ENCODE measurements at regions not wholly inside any gene's neighbourhood (a gene's known extent, or its start where the extent isn't known, plus 50 kb on each side); places are given as distances from the start of the nearest gene placed in this dataset.

DNA sequence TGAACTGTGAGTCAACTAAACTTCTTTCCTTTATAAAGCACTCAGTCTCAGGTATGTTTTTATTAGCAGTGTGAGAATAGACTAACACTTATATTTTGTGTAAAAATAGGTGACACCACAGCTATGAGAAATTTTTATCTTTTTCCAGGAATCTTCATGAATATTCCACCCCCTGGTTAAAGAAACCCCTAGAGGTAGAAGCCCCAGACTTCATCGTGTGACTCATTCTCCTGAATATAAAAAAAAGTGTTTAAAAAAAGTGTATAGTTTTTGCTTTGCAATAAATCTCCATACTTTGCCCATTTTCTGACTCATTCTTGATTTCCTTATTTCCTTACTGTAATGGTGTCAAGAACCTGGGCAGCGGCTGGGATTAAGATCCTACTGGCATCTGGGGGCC is 667.6 kb upstream of the CELF2 start:
- Histone ChIP-seq H3K9ac (no peak overlapping the region), H4K20me1 (no peaks in the 10 kb centered on the region), H3K27ac (no peak overlapping the region), H3K4me1 (peaks cover 16% of the 10 kb centered on the region), H3K4me3 (no peak overlapping the region), H3K36me3 (no peaks in the 10 kb centered on the region), H3K9me3 (no peaks in the 10 kb centered on the region), H3K27me3 (no peaks in the 10 kb centered on the region), H3K4me2 (no peak overlapping the region)
- TF ChIP-seq Cebpa-rat (IDR thresholded peaks at IDR 0.05) = no peak

DNA sequence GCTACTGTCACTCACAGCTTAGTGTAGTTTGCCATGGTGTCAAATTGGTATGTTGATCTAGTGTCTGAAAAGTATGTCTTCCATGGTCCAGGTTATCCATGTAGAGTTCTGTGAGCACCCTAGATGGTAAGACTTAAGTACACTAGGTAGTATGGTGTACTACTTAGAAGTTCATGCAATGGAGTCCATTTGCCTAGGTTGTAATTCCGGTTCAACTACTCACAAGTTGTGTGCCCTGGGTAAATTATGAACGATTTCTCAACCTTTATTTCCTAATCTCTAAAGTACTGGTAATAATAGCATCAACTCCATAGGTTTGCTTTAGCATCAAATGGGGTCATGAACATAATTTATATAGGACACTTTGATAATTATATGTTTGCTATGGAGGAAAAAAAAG is 666.2 kb upstream of the CELF2 start:
- Histone ChIP-seq H3K4me2 (no peak overlapping the region), H3K36me3 (no peaks in the 10 kb centered on the region), H4K20me1 (no peaks in the 10 kb centered on the region), H3K4me1 (peaks cover 2% of the 10 kb centered on the region), H3K4me3 (no peak overlapping the region), H3K27me3 (no peaks in the 10 kb centered on the region), H3K27ac (no peak overlapping the region), H3K9me3 (no peaks in the 10 kb centered on the region), H3K9ac (no peak overlapping the region)
- no peak for TF ChIP-seq Cebpa-rat (IDR thresholded peaks at IDR 0.05)

DNA sequence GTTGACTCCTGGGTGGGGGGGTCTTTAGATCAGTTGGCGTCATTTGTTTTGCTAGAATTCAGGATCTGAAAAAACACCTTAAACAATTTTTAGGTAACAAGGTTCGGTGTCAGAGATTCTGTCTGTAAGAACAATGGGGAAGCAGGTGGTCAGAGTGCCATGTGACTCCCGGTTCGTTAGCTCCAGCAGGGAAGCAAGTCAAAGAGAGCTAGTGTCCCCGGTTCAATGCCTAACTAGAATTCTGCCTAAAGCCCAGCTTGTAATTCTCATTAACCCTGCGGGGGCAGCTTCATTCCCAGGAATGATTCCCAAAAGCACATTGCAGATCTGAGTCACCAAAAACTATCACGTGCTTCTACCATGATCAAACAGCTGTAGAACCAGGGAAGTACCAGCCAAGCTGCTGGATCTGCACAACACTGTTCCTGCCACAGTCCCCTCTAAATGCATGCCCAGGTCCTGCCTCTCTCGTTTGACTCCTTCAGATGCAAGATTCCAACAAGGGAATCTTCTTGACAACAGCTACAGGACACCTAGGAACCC is 664.3 kb upstream of the CELF2 start:
- H3K4me1 ChIP-seq = no peaks in the 10 kb centered on the region
- no peak overlapping the region for H3K4me2 ChIP-seq
- no peak overlapping the region for H3K27ac ChIP-seq
- no peak for TF ChIP-seq Cebpa-rat (IDR thresholded peaks at IDR 0.05)
- H3K27me3 ChIP-seq = no peaks in the 10 kb centered on the region
- H3K4me3 ChIP-seq = no peak overlapping the region
- H3K36me3 ChIP-seq = no peaks in the 10 kb centered on the region
- H3K9me3 ChIP-seq = no peaks in the 10 kb centered on the region
- no peak overlapping the region for H3K9ac ChIP-seq
- H4K20me1 ChIP-seq = no peaks in the 10 kb centered on the region

DNA sequence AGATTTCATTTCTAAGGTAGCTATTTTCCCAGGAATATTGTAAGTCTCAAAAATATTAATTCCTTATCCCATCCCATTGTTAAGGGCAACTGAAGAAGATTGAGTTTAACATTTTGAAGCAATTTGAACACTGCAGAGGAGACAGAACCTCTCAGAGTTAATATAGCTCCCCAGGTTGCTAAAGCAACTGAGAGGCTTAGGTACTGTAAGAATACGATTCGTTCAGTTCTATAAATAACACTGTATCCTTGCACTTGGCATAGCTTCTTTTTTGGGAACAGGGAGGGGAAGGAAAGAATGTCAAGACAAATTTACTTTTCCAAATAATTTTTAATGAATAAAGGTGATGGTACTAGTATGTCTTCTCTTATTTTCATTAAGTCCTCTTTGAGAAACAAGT is 658.4 kb upstream of the CELF2 start:
- Histone ChIP-seq H3K27ac (no peak overlapping the region), H3K27me3 (no peaks in the 10 kb centered on the region), H3K36me3 (no peaks in the 10 kb centered on the region), H3K9ac (no peak overlapping the region), H3K4me3 (no peak overlapping the region), H3K4me2 (no peak overlapping the region), H3K4me1 (no peaks in the 10 kb centered on the region), H4K20me1 (no peaks in the 10 kb centered on the region), H3K9me3 (no peaks in the 10 kb centered on the region)
- TF ChIP-seq Cebpa-rat (IDR thresholded peaks at IDR 0.05) = no peak

DNA sequence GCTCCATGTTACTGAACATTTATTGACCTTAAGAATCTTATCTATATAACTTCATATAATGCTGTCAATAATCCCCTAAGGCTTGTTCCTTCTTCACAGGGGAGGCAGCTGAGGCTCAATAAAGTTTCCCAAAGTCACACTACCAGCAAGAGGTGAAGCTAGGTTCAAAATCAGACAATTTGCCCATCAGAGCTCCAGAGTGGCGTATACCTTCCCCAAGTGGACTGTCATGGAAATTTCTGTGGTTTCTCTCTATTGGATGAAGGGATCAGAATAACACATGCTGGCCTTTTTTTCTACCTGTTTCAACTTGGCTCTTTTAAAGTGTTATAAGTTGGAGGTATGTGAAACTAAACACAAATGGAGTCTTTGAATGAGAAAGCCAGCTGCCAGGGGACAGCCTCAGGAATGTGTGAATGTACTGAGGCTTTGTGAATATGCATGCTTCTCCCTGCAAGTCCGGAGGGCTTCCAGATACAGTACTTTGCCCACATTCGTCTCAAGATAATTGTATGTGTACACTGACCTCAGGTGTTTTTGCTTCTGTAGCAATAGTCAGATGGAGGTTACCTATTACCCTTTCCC is 656.3 kb upstream of the CELF2 start:
- Histone ChIP-seq H3K36me3 (no peaks in the 10 kb centered on the region), H3K9ac (no peak overlapping the region), H3K9me3 (no peaks in the 10 kb centered on the region), H3K27me3 (no peaks in the 10 kb centered on the region), H4K20me1 (no peaks in the 10 kb centered on the region), H3K4me3 (no peak overlapping the region), H3K4me1 (no peaks in the 10 kb centered on the region), H3K27ac (no peak overlapping the region), H3K4me2 (no peak overlapping the region)
- no peak for TF ChIP-seq Cebpa-rat (IDR thresholded peaks at IDR 0.05)

DNA sequence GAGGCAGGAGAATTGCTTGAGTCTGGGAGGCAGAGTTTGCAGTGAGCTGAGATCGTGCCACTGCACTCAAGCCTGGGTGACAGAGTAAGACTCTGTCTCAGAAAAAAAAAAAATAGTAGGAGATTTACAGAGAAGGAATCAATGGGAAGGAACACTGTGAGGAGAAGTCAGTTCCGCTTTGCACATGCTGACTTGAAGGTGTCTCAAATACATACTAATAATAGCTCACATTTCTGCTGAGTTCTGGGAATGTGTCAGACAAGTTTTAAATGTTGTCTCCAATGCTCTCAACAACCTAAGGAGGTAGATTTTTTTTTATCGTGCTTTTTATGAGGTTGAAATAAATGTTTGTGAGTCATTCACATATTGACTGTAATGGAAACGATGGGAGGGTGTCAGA is 654.9 kb upstream of the CELF2 start:
- no peaks in the 10 kb centered on the region for H3K9me3 ChIP-seq
- TF ChIP-seq Cebpa-rat (IDR thresholded peaks at IDR 0.05) = no peak

DNA sequence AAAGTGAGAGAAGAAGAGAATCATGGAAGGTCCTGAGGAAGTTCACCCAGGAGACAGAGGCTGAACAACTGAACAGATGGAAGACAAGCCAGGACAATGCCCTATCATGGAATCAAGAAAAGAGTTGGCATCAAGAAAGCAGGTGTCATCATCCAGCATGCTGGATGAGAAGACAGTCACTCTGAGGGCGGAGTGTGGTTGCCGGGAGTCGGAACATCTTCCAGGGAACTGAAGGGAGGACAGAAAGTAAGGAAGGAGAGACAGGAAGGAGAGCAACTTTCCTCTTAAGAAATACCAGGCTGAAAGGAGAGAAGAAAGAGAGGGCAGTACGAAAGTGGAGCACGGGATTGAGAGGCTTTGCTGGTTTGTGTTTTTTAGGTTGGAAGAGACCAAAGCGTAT is 654.5 kb upstream of the CELF2 start:
- no peaks in the 10 kb centered on the region for H3K36me3 ChIP-seq
- no peak overlapping the region for H3K27ac ChIP-seq
- no peak for TF ChIP-seq Cebpa-rat (IDR thresholded peaks at IDR 0.05)
- no peak overlapping the region for H3K4me2 ChIP-seq
- H4K20me1 ChIP-seq = no peaks in the 10 kb centered on the region
- no peaks in the 10 kb centered on the region for H3K4me1 ChIP-seq
- no peak overlapping the region for H3K4me3 ChIP-seq
- H3K9ac ChIP-seq = no peak overlapping the region
- no peaks in the 10 kb centered on the region for H3K27me3 ChIP-seq
- no peaks in the 10 kb centered on the region for H3K9me3 ChIP-seq

More for the DNA sequence above, 654.9 kb upstream of the CELF2 start:
- Histone ChIP-seq H3K4me2 (no peak overlapping the region), H3K4me3 (no peak overlapping the region), H4K20me1 (no peaks in the 10 kb centered on the region), H3K9ac (no peak overlapping the region), H3K36me3 (no peaks in the 10 kb centered on the region), H3K27me3 (no peaks in the 10 kb centered on the region), H3K27ac (no peak overlapping the region), H3K4me1 (no peaks in the 10 kb centered on the region)

DNA sequence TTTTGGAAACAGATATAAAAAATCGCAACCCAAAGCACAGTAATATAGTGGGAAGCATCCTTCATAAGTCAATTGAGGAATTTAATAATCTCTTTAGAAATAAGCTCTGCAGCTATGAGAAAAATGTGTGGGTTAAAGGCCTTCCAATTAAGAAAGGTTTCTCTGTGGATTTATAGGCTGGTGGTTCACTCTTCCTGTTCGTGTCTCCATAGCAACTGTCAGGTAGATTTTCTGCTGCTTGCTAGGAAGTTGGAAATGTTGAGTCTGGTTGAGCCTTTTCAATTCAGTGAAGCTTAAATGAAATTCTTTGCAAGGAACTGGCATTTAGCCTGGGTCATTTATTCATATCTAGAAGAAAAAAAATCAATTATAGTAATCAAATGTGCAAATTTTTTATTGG is 652.8 kb upstream of the CELF2 start:
- Histone ChIP-seq H4K20me1 (no peaks in the 10 kb centered on the region), H3K27me3 (no peaks in the 10 kb centered on the region), H3K27ac (no peak overlapping the region), H3K9ac (no peak overlapping the region), H3K4me1 (no peaks in the 10 kb centered on the region), H3K4me2 (no peak overlapping the region), H3K36me3 (no peaks in the 10 kb centered on the region), H3K9me3 (no peaks in the 10 kb centered on the region), H3K4me3 (no peak overlapping the region)
- no peak for TF ChIP-seq Cebpa-rat (IDR thresholded peaks at IDR 0.05)

DNA sequence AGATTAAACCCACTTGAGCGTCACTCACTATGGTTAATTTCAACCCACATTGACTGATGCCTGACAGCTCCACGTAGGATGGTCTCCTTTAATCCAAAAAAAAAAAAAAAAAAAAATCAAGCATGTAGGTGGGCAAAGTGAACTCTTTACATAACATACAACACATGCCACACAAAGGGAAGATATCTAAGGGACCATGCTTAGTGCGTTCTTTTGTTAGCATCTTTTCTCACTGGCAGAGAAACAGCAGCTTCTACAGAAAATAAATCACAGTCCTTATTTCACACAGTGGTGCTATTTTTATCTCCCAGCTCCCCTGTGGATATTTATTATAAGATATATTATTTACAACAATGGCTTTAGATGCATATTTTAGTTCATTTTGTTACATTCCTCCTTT is 652.0 kb upstream of the CELF2 start:
- H3K4me2 ChIP-seq = no peak overlapping the region
- H3K4me3 ChIP-seq = no peak overlapping the region
- TF ChIP-seq Cebpa-rat (IDR thresholded peaks at IDR 0.05) = no peak
- H3K27ac ChIP-seq = no peak overlapping the region
- H3K4me1 ChIP-seq = no peaks in the 10 kb centered on the region
- no peaks in the 10 kb centered on the region for H3K9me3 ChIP-seq
- no peaks in the 10 kb centered on the region for H3K27me3 ChIP-seq
- H3K9ac ChIP-seq = no peak overlapping the region
- no peaks in the 10 kb centered on the region for H3K36me3 ChIP-seq
- H4K20me1 ChIP-seq = no peaks in the 10 kb centered on the region

DNA sequence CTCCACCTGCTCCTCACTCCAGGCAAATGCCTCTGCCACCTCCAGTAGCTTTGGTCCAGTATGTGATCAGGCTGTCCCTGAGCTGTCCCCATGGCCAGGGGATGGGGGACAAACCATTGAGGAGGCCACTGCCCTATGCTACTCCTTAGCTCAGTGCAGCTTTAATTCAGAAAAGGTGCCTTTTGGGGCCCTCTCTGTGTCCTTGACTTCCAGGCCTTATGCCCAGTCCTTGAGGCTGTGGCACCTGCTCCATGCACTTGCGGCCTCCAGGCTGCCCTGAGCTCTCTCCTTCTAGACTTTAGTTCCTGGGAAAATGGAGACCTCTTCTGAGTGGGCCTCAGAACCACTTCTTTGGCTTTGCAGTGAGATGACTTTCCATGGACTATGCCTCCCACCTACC is 650.8 kb upstream of the CELF2 start:
- no peak for TF ChIP-seq Cebpa-rat (IDR thresholded peaks at IDR 0.05)
- no peak overlapping the region for H3K4me2 ChIP-seq
- no peaks in the 10 kb centered on the region for H3K36me3 ChIP-seq
- no peak overlapping the region for H3K4me3 ChIP-seq
- H3K9ac ChIP-seq = no peak overlapping the region
- no peaks in the 10 kb centered on the region for H3K4me1 ChIP-seq
- H3K27me3 ChIP-seq = no peaks in the 10 kb centered on the region
- H3K27ac ChIP-seq = no peak overlapping the region
- no peaks in the 10 kb centered on the region for H4K20me1 ChIP-seq
- H3K9me3 ChIP-seq = no peaks in the 10 kb centered on the region

DNA sequence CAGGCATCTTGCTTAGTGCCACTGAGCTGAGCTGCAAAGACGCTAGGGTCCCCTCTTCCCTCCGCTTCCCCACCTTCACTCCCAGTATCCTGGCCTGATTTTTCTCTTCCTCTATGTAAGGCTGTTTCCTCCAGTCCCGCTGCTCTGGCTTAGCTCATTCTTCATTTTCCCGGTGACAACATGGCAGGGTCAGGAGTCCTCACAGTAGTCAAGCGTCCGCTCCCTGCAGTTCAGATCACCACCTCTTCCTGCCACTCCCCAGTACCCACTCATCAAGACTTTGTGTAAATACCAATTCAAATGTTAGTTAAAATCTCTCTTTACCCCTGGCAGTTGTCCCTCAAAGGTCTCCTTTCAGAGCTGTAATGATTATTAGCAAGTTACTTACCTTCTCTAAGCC is 650.4 kb upstream of the CELF2 start:
- Histone ChIP-seq H3K9ac (no peak overlapping the region), H3K4me1 (no peaks in the 10 kb centered on the region), H3K4me2 (no peak overlapping the region), H4K20me1 (no peaks in the 10 kb centered on the region), H3K27ac (no peak overlapping the region), H3K9me3 (no peaks in the 10 kb centered on the region), H3K4me3 (no peak overlapping the region), H3K36me3 (no peaks in the 10 kb centered on the region), H3K27me3 (no peaks in the 10 kb centered on the region)
- no peak for TF ChIP-seq Cebpa-rat (IDR thresholded peaks at IDR 0.05)

All from BLaER1 (cell line).